Activated CD8-positive, alpha-beta T cell treated with anti-CD3 and anti-CD28 coated beads for 36 hours (primary cell): ENCODE measurements at regions not wholly inside any gene's neighbourhood (a gene's known extent, or its start where the extent isn't known, plus 50 kb on each side); places are given as distances from the start of the nearest gene placed in this dataset.
"Not testable (repeated sequence)": the region's sequence is repeated elsewhere in the genome, so short reads cannot be mapped to it uniquely, and the experiment has no call there.

Experiments used
- ATAC-seq: fragments of 200-7000 bp; cut with Tn5 transposase; one replicate; pipeline ENCODE4 v1.10.0; 2021; ENCODE audit warnings: mild to moderate bottlenecking, moderate library complexity
- CTCF ChIA-PET: fragments of 350-600 bp; sonication (Branson Sonifier 250); formaldehyde crosslinking; loops from one replicate; lab custom pipeline; 2021; ENCODE audit warnings: antibody characterized with exemption; lab: Charles Lee
- POLR2A ChIA-PET: fragments of 350-600 bp; sonication (Branson Sonifier 250); formaldehyde crosslinking; loops from one replicate; lab custom pipeline; 2021; ENCODE audit warnings: antibody characterized with exemption; lab: Charles Lee
- DNase-seq: peaks from one replicate; pipeline ENCODE4 v3.0.0-alpha.2; 2020
- H3K27ac Mint-ChIP-seq: one replicate; pipeline ENCODE4 v1.8.0; 2021; ENCODE audit warnings: mild to moderate bottlenecking, mixed read lengths
- H3K27me3 Mint-ChIP-seq: one replicate; pipeline ENCODE4 v1.8.0; 2021; ENCODE audit warnings: mixed read lengths
- H3K36me3 Mint-ChIP-seq: one replicate; pipeline ENCODE4 v1.8.0; 2021; ENCODE audit warnings: low read depth, mixed read lengths
- H3K4me1 Mint-ChIP-seq: one replicate; pipeline ENCODE4 v1.8.0; 2021; ENCODE audit warnings: low read depth, mixed read lengths
- H3K4me3 Mint-ChIP-seq: one replicate; pipeline ENCODE4 v1.8.0; 2021; ENCODE audit warnings: mild to moderate bottlenecking, moderate library complexity, mixed read lengths
- H3K9me3 Mint-ChIP-seq: one replicate; pipeline ENCODE4 v1.8.0; 2021; ENCODE audit warnings: mixed read lengths
- CTCF ChIP-seq: fragments of 200-600 bp; IDR thresholded peaks from one replicate; pipeline ENCODE4 v1.8.0; 2022; ENCODE audit warnings: antibody characterized with exemption, mild to moderate bottlenecking
- intact Hi-C: fragments of 100-400 bp; cut with micrococcal nuclease; formaldehyde crosslinking; loops from one replicate; pipeline ENCODE4 v1.10.0; 2022

- CTCF ChIA-PET: no interaction called here
- Mint-ChIP-seq H3K27ac (no peak overlapping the region), H3K9me3 (no peaks in the 10 kb centered on the region), H3K27me3 (no peaks in the 10 kb centered on the region), H3K4me1 (no peaks in the 10 kb centered on the region), H3K4me3 (no peak overlapping the region), H3K36me3 (no peaks in the 10 kb centered on the region)
- intact Hi-C loops: no loop called here
- POLR2A ChIA-PET: no interaction called here
- DNase-seq (no peak), ATAC-seq (no peak)
- TF ChIP-seq CTCF: no peak
Observed at GRCh38 chr3:176615826-176616225, 581.5 kb downstream of the TBL1XR1 start.

GRCh38 chr3:176611703-176612102, 585.6 kb downstream of the TBL1XR1 start:
- TF ChIP-seq CTCF: no peak
- no peaks in the 10 kb centered on the region for H3K36me3 Mint-ChIP-seq
- no peaks in the 10 kb centered on the region for H3K4me1 Mint-ChIP-seq
- DNase-seq (no peak), ATAC-seq (no peak)
- no peak overlapping the region for H3K27ac Mint-ChIP-seq
- no peak overlapping the region for H3K4me3 Mint-ChIP-seq
- CTCF ChIA-PET: no interaction called here
- H3K27me3 Mint-ChIP-seq: no peaks in the 10 kb centered on the region
- no peaks in the 10 kb centered on the region for H3K9me3 Mint-ChIP-seq
- intact Hi-C loops: no loop called here
- POLR2A ChIA-PET: no interaction called here

- no peaks in the 10 kb centered on the region for H3K27me3 Mint-ChIP-seq
- no peaks in the 10 kb centered on the region for H3K36me3 Mint-ChIP-seq
- H3K9me3 Mint-ChIP-seq: no peaks in the 10 kb centered on the region
- no peaks in the 10 kb centered on the region for H3K4me1 Mint-ChIP-seq
- H3K27ac Mint-ChIP-seq: no peak overlapping the region
- DNase-seq (no peak), ATAC-seq (no peak)
- ChIA-PET POLR2A (no interaction called here), CTCF (no interaction called here)
- no peak for TF ChIP-seq CTCF
- H3K4me3 Mint-ChIP-seq: no peak overlapping the region
- intact Hi-C loops: no loop called here
Observed at GRCh38 chr3:176609361-176609760, 587.9 kb downstream of the TBL1XR1 start.

- H3K4me1 Mint-ChIP-seq, intact Hi-C loops, H3K4me3 Mint-ChIP-seq, H3K9me3 Mint-ChIP-seq, CTCF ChIA-PET, H3K36me3 Mint-ChIP-seq, H3K27ac Mint-ChIP-seq, H3K27me3 Mint-ChIP-seq, DNase-seq, ATAC-seq: not testable (repeated sequence)
- POLR2A ChIA-PET: interaction anchor here (0.5 kb wide), 1 partner anchor 88 kb away, joined by 3 read pairs; no protein-coding TSS in a partner anchor
Observed at GRCh38 chr3:176605553-176605952, 591.7 kb downstream of the TBL1XR1 start.

- H3K27me3 Mint-ChIP-seq: no peaks in the 10 kb centered on the region
- intact Hi-C loops: no loop called here
Observed at GRCh38 chr3:176595307-176595706, 602.0 kb downstream of the TBL1XR1 start.

More at GRCh38 chr3:176595307-176595706, 602.0 kb downstream of the TBL1XR1 start:
- Mint-ChIP-seq H3K4me1 (no peaks in the 10 kb centered on the region), H3K4me3 (no peak overlapping the region), H3K9me3 (no peaks in the 10 kb centered on the region), H3K36me3 (no peaks in the 10 kb centered on the region), H3K27ac (no peak overlapping the region)
- ChIA-PET CTCF (no interaction called here), POLR2A (no interaction called here)
- TF ChIP-seq CTCF: no peak
- ATAC-seq: no peak
- DNase-seq: no peak
